ENCODE measurements at regions not wholly inside any gene's neighbourhood (a gene's known extent, or its start where the extent isn't known, plus 50 kb on each side); places are given as distances from the start of the nearest gene placed in this dataset.

DNA sequence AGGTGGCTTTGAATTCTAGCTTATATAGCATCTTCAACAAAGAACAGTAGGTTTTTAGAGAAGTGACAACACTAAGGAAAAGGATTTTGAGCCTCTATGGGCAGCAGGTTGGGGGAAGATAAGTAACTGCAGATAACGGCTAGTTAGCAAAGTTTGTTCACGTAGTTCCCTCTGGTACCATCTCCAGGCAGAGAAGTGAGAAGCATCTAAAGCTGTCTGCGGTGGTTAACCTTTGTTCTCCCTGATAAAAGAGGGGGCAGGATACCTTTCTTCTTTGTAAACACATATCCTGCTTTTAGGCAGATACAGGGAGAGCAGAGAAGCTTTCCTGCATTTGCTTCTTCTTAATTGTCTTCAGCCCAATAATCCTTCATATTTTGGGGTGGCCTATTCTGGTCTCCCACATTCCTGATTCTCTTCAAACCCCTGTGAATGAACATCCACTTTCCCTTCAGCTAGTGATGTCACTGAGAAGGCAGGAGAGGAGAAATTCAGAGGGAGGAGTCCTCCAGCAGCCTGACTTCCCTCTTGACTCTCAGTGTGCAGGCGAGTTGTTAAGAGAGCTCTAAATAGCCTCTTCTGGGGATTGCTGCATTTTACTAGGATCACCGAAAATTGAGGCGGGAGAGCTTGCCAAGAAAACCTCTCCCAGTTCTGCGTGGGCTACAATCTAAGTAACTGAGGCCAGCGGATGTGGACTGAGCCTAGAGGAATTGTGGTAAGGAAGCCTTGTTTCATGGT lies 393.7 kb upstream of the C2CD4B start:
- Histone ChIP-seq H3K27ac (peak overlapping the region; percentile 71 to 73), H3K36me3 (peaks cover 0 to 3% of the 10 kb centered on the region in 2 donors), H3K9me3 (no peaks in the 10 kb centered on the region), H3K4me1 (peaks cover 0 to 20% of the 10 kb centered on the region in 2 donors), H3K27me3 (no peaks in the 10 kb centered on the region), H3K4me3 (peak overlapping the region in 1 of 2 donors; percentile 28)
- TF ChIP-seq CTCF (IDR thresholded peaks at IDR 0.05): no peak
- intact Hi-C loops (cut with DNase I): no loop called here
- peak in 1 of 2 donors; percentile 74 for DNase-seq (ENCODE audit: low spot score in 2 of 2)

DNA sequence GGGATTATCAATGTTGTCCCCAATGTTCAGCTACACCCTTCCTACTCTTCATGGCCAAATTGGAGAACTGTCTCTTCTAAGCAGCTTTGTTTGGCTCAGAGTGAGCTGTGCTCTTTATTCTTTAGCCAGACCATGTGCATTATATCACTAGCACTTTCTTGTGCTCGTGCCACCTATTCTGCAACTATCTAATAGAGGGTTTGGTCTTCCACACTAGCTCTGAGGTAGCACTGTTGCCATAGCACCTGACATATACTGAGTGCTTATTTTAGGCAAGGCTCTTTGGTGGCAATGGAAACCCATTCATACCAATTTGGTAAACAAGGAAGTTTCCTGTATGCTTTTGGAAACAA lies 394.3 kb upstream of the C2CD4B start:
- intact Hi-C loops (cut with DNase I): no loop called here
- Histone ChIP-seq H3K4me1 (peaks cover 0 to 20% of the 10 kb centered on the region in 2 donors), H3K4me3 (no peak overlapping the region), H3K9me3 (no peaks in the 10 kb centered on the region), H3K27ac (peak overlapping the region; percentile 71 to 73), H3K27me3 (no peaks in the 10 kb centered on the region), H3K36me3 (peaks cover 0 to 3% of the 10 kb centered on the region in 2 donors)
- no peak for DNase-seq (ENCODE audit: low spot score in 2 of 2)
- no peak for TF ChIP-seq CTCF (IDR thresholded peaks at IDR 0.05)

DNA sequence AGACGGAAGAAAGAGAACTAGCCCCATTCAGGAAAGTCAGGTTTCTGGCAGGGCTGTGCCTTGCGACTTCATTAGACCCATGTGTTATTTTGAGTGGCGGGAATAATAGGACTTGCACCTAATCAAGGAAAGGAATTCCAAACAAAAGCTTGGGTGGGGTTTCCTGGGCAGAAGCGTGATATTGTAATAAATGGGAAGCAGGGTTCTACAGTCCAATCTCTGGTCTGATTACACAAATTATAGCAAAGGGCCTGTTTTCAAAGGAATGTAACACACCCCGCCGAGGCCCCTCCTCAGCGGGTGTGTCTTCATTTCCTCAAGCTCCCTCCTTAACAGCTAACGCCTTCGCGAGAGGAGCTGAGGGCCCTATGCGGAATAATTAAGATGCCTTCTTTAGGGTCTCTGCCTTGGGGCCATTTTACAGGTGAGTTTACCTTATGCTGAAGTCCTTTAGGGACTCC lies 396.0 kb upstream of the C2CD4B start:
- no peak overlapping the region for H3K4me3 ChIP-seq
- intact Hi-C loops (cut with DNase I): no loop called here
- H3K36me3 ChIP-seq: peaks cover 0 to 3% of the 10 kb centered on the region in 2 donors
- DNase-seq (ENCODE audit: low spot score in 2 of 2): no peak
- H3K27ac ChIP-seq: peak overlapping the region in 1 of 2 donors; percentile 5
- H3K27me3 ChIP-seq: no peaks in the 10 kb centered on the region
- H3K9me3 ChIP-seq: no peaks in the 10 kb centered on the region
- H3K4me1 ChIP-seq: peaks cover 0 to 33% of the 10 kb centered on the region in 2 donors
- no peak for TF ChIP-seq CTCF (IDR thresholded peaks at IDR 0.05)

DNA sequence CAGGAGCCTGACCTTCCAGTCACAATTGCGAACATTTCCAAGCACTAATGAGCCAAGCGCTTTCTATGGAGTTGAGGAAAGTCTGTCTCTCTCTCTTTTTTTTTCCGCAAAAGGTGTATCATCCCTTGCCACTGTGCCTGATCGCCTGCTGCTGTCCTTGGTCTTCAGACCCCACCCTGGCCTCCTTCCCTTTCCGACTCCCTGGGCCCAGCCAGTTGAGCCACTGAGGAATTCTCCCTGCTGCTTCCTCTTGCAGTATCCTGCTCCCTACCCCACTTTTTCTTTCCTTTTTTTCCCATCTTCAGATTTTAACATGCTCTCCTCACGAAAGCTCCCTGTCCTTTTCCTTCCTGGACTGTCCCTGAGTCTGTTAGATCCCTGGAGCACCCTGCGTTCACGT lies 396.5 kb upstream of the C2CD4B start:
- Histone ChIP-seq H3K27ac (peak overlapping the region in 1 of 2 donors; percentile 5), H3K36me3 (peaks cover 0 to 3% of the 10 kb centered on the region in 2 donors), H3K4me1 (peaks cover 0 to 38% of the 10 kb centered on the region in 2 donors), H3K27me3 (no peaks in the 10 kb centered on the region), H3K4me3 (no peak overlapping the region), H3K9me3 (no peaks in the 10 kb centered on the region)
- DNase-seq (ENCODE audit: low spot score in 2 of 2): no peak
- intact Hi-C loops (cut with DNase I): no loop called here
- no peak for TF ChIP-seq CTCF (IDR thresholded peaks at IDR 0.05)

DNA sequence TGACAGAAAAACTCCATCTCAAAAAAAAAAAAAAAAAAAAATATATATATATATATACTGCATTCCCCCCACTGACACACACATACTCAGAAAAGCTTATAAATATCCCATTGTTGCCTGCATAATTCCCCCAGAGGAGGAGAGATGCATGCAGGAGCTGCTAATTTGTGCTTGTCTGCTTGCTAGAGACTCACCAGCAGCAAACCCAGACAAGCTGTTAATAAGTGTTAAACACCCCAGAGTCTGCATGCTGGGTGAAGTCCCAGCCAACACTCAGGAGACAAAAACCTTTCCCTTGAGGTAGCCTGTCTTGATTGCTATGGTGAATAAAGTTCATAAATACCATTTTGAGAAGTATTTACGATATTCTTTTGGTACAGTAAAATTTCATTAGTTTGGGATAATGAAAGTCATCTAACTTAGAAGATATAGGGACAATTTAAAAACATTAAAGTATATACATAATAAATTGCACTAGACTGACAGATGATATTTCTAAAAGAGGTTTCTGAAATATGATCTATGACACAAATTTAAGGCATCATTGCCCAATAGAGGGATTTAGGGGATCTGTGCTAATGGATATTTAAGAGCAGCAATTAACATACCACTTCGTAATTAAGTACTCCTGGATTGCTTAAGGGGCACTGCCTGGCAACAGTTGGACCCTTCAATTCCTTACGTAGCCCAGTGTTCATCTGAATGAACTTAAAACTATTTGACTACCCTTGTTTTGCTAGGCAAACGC lies 400.0 kb upstream of the C2CD4B start:
- Histone ChIP-seq H3K9me3 (no peaks in the 10 kb centered on the region), H3K4me1 (peaks cover 3 to 30% of the 10 kb centered on the region in 2 donors), H3K4me3 (no peak overlapping the region), H3K27ac (peak overlapping the region in 1 of 2 donors; percentile 42), H3K36me3 (no peaks in the 10 kb centered on the region), H3K27me3 (no peaks in the 10 kb centered on the region)
- no peak for DNase-seq (ENCODE audit: low spot score in 2 of 2)
- intact Hi-C loops (cut with DNase I): no loop called here
- no peak for TF ChIP-seq CTCF (IDR thresholded peaks at IDR 0.05)

Data from ascending aorta (tissue), 2 donors.